OCI-LY7 (cell line): ENCODE measurements at regions not wholly inside any gene's neighbourhood (a gene's known extent, or its start where the extent isn't known, plus 50 kb on each side); places are given as distances from the start of the nearest gene placed in this dataset.

Experiments
- BruUV-seq: library from RNA; stranded (reverse); fragments of 400-500 nt; replicated peaks from 2 replicates; lab custom pipeline; 2021; lab: Mats Ljungman, UMichigan
- CTCF ChIA-PET: fragments of 300-600 bp; sonication (Branson Sonifier 250); formaldehyde crosslinking; loops from one replicate; lab custom pipeline; 2022; ENCODE audit warnings: antibody characterized with exemption; ENCODE audit not compliant: unreplicated experiment; lab: Charles Lee
- POLR2A ChIA-PET: fragments of 300-600 bp; sonication (Branson Sonifier 250); formaldehyde crosslinking; loops from one replicate; lab custom pipeline; 2022; ENCODE audit warnings: antibody characterized with exemption; lab: Charles Lee
- DNase-seq: peaks from one replicate; pipeline ENCODE4 v3.0.0-alpha.2; 2015; ENCODE audit warnings: low spot score
- H2AFZ ChIP-seq: fragments of 200-600 bp; sonication (generic), shearing (Covaris generic); 2 replicates; pipeline ENCODE4 v1.6.1; 2014; ENCODE audit warnings: mild to moderate bottlenecking, antibody characterized with exemption, low read length, moderate library complexity
- H3K27ac ChIP-seq: fragments of 200-600 bp; sonication (generic); 2 replicates; pipeline ENCODE4 v1.5.1; 2014; ENCODE audit warnings: mixed run types, low read depth, mild to moderate bottlenecking, moderate library complexity, low read length, inconsistent platforms; ENCODE audit not compliant: poor library complexity, severe bottlenecking
- H3K36me3 ChIP-seq: fragments of 200-600 bp; sonication (generic); 2 replicates; pipeline ENCODE4 v1.6.1; 2014; ENCODE audit warnings: mild to moderate bottlenecking, antibody characterized with exemption, low read length, moderate library complexity, mixed read lengths; ENCODE audit not compliant: insufficient read depth
- H3K4me1 ChIP-seq: fragments of 200-600 bp; sonication (generic); 2 replicates; pipeline ENCODE4 v1.5.1; 2014; ENCODE audit warnings: mild to moderate bottlenecking, low read length; ENCODE audit not compliant: insufficient read depth, poor library complexity, severe bottlenecking
- H3K4me2 ChIP-seq: fragments of 200-600 bp; sonication (generic); 2 replicates; pipeline ENCODE4 v1.6.1; 2014; ENCODE audit warnings: mild to moderate bottlenecking, low read length
- H3K4me3 ChIP-seq: fragments of 200-600 bp; sonication (generic); 2 replicates; pipeline ENCODE4 v1.5.1; 2014; ENCODE audit warnings: mild to moderate bottlenecking, low read depth, low read length; ENCODE audit not compliant: poor library complexity, severe bottlenecking
- H3K79me2 ChIP-seq: fragments of 200-600 bp; sonication (generic); 2 replicates; pipeline ENCODE4 v1.6.1; 2016; ENCODE audit warnings: low read depth, mild to moderate bottlenecking, low read length, moderate library complexity, mixed read lengths; ENCODE audit not compliant: insufficient read depth
- H3K9me2 ChIP-seq: fragments of 200-600 bp; sonication (generic); 2 replicates; pipeline ENCODE4 v1.6.1; 2016; ENCODE audit warnings: mild to moderate bottlenecking, low read length, mixed read lengths; ENCODE audit not compliant: insufficient read depth
- H3K9me3 ChIP-seq: fragments of 200-600 bp; sonication (generic); 2 replicates; pipeline ENCODE4 v1.6.1; 2014; ENCODE audit warnings: mild to moderate bottlenecking, mixed run types, low read length, mixed read lengths
- H4K20me1 ChIP-seq: fragments of 200-600 bp; sonication (generic); 2 replicates; pipeline ENCODE4 v1.6.1; 2014; ENCODE audit warnings: mild to moderate bottlenecking, antibody characterized with exemption, low read length, moderate library complexity, mixed read lengths; ENCODE audit not compliant: insufficient read depth
- EZH2phosphoT487 ChIP-seq: fragments of 200-600 bp; sonication (generic); IDR thresholded peaks from 2 replicates; pipeline ENCODE4 v1.6.1; 2018; ENCODE audit warnings: low read depth, borderline replicate concordance, mild to moderate bottlenecking, mixed run types, antibody characterized with exemption, low read length, moderate library complexity, mixed read lengths
- intact Hi-C: fragments of 100-400 bp; cut with micrococcal nuclease; formaldehyde crosslinking; loops from one replicate; pipeline ENCODE4 v1.10.0; 2022; ENCODE audit not compliant: unreplicated experiment
- TF ChIP-seq, protein P1 (sequence below): fragments of 200-600 bp; sonication (generic); conservative IDR thresholded peaks from 2 replicates; pipeline ENCODE4 v1.5.1; 2014; ENCODE audit warnings: mild to moderate bottlenecking, antibody characterized with exemption, low read length, moderate library complexity, mixed read lengths

DNA sequence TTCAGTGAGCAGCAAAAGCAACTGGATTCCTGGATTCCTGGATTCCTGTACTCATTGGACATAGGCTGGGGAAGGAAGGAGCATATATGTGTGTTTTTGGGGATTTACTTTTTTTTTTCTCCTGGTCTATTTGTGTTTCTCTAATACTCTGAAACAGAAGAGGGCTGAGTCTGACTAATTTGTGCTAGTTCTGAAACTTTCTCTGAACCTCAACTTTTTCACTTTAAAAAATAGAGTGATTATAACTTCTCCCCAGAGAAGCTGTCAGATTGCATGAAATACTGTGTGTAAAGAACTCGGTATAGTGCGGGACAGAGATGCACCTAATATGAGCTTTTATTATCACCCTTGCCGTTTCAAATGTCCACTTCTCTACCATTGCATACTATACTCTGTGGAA is 529.5 kb downstream of the TMTC2 start:
- POLR2A ChIA-PET: no interaction called here
- Histone ChIP-seq H2AFZ (no peak overlapping the region), H3K79me2 (no peaks in the 10 kb centered on the region), H3K4me3 (no peak overlapping the region), H4K20me1 (no peaks in the 10 kb centered on the region), H3K9me3 (no peaks in the 10 kb centered on the region), H3K27ac (no peak overlapping the region), H3K36me3 (no peaks in the 10 kb centered on the region), H3K4me2 (no peak overlapping the region), H3K9me2 (no peaks in the 10 kb centered on the region; the same call in 1 of the 2 replicates), H3K4me1 (no peaks in the 10 kb centered on the region)
- no TSS peak for BruUV-seq
- intact Hi-C loops: no loop called here
- CTCF ChIA-PET: no interaction called here
- DNase-seq: no peak
- TF ChIP-seq EZH2phosphoT487: no peak
- TF ChIP-seq, protein P1, sequence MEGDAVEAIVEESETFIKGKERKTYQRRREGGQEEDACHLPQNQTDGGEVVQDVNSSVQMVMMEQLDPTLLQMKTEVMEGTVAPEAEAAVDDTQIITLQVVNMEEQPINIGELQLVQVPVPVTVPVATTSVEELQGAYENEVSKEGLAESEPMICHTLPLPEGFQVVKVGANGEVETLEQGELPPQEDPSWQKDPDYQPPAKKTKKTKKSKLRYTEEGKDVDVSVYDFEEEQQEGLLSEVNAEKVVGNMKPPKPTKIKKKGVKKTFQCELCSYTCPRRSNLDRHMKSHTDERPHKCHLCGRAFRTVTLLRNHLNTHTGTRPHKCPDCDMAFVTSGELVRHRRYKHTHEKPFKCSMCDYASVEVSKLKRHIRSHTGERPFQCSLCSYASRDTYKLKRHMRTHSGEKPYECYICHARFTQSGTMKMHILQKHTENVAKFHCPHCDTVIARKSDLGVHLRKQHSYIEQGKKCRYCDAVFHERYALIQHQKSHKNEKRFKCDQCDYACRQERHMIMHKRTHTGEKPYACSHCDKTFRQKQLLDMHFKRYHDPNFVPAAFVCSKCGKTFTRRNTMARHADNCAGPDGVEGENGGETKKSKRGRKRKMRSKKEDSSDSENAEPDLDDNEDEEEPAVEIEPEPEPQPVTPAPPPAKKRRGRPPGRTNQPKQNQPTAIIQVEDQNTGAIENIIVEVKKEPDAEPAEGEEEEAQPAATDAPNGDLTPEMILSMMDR: no peak

DNA sequence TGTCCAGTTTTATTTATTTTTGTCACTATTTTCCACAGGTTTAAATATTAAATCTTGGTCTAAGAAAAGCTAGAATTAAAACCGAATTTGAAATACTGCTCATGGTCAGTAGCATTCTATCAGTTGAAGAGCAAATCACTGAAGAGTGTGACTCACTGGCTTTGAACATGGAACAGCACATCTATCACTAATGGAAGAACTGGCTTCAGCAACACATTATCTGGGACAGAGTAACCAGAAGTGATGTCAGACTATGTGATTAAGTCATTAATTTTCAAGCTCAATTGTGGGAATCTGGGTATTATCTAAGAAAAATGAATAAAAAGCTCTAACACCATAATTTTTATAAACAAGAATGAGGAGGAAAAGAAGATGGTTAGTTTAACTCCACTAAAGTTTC is 527.5 kb downstream of the TMTC2 start:
- no peak overlapping the region for H3K4me3 ChIP-seq
- H2AFZ ChIP-seq: no peak overlapping the region
- no TSS peak for BruUV-seq
- H3K79me2 ChIP-seq: no peaks in the 10 kb centered on the region
- H3K9me2 ChIP-seq: no peaks in the 10 kb centered on the region; the same call in 1 of the 2 replicates
- no peak overlapping the region for H3K4me2 ChIP-seq
- DNase-seq: no peak
- no peak for TF ChIP-seq EZH2phosphoT487
- no peaks in the 10 kb centered on the region for H3K4me1 ChIP-seq
- H3K36me3 ChIP-seq: no peaks in the 10 kb centered on the region
- ChIA-PET CTCF (no interaction called here), POLR2A (interaction anchor here (0.7 to 1.0 kb wide), 2 partner anchors 15 to 17 kb away, joined by 3 read pairs; no protein-coding TSS in a partner anchor)
- H3K27ac ChIP-seq: no peak overlapping the region
- intact Hi-C loops: no loop called here
- no peaks in the 10 kb centered on the region for H4K20me1 ChIP-seq
- no peaks in the 10 kb centered on the region for H3K9me3 ChIP-seq

DNA sequence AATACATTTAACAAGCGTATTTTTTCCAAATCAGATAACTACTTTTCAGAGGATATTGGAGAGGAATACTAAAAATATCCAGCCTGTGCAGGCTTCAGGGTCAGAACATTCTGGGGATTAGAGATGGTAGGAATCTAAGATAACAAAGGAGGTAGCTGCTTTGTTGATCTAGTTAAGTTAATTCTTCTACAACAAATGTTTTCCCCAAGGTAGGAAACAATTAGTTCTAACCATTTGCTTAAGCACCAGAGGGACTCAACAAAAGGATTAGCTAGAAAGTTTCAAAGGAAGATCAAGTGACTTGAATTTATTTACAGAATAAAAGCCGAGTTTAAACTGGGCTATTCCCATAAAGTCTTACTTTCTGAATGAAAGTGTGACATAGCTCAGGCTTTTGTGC is 524.2 kb downstream of the TMTC2 start:
- Histone ChIP-seq H3K4me2 (no peak overlapping the region), H3K79me2 (no peaks in the 10 kb centered on the region), H2AFZ (no peak overlapping the region), H3K4me1 (no peaks in the 10 kb centered on the region), H3K36me3 (no peaks in the 10 kb centered on the region), H3K9me3 (no peaks in the 10 kb centered on the region), H3K27ac (no peak overlapping the region), H3K4me3 (no peak overlapping the region), H4K20me1 (no peaks in the 10 kb centered on the region), H3K9me2 (no peaks in the 10 kb centered on the region)
- intact Hi-C loops: no loop called here
- TF ChIP-seq, protein P1: no peak
- TF ChIP-seq EZH2phosphoT487: no peak
- POLR2A ChIA-PET: interaction anchor here (0.6 to 0.8 kb wide), 2 partner anchors 11 to 1466 kb away, joined by 3 read pairs; no protein-coding TSS in a partner anchor
- DNase-seq: no peak
- BruUV-seq: no TSS peak
- CTCF ChIA-PET: no interaction called here
